ENCODE measurements at regions not wholly inside any gene's neighbourhood (a gene's known extent, or its start where the extent isn't known, plus 50 kb on each side); places are given as distances from the start of the nearest gene placed in this dataset.
"Not testable (repeated sequence)": the region's sequence is repeated elsewhere in the genome, so short reads cannot be mapped to it uniquely, and the experiment has no call there.

DNA sequence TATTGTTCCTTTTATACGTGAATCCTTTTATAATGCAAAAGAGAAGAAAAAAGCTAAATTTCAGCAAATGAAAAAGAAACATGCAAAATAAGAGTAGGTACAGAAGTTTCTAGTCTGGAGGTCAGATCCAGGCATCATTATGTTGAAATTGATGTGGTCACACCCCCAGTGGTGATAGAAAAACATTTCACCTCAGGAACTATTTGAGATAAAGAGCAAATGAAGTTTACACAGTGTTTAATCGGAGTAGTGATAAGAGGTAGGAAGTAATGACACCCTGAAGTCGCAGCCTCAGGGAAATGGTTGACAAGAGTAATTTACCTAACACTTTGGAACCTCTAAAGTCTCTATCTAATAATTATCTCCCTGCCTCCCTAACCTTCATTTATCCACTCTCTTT is 536.0 kb upstream of the STEAP1 start:
- no peaks in the 10 kb centered on the region for H3K4me1 Mint-ChIP-seq
- no peaks in the 10 kb centered on the region for H3K9me3 Mint-ChIP-seq
- no peak overlapping the region for H3K27ac Mint-ChIP-seq
- no peaks in the 10 kb centered on the region for H3K36me3 Mint-ChIP-seq (ENCODE audit: low read depth)
- H3K27me3 Mint-ChIP-seq (ENCODE audit: low read depth): no peaks in the 10 kb centered on the region
- no peak overlapping the region for H3K4me3 Mint-ChIP-seq
- TF ChIP-seq, protein P1, sequence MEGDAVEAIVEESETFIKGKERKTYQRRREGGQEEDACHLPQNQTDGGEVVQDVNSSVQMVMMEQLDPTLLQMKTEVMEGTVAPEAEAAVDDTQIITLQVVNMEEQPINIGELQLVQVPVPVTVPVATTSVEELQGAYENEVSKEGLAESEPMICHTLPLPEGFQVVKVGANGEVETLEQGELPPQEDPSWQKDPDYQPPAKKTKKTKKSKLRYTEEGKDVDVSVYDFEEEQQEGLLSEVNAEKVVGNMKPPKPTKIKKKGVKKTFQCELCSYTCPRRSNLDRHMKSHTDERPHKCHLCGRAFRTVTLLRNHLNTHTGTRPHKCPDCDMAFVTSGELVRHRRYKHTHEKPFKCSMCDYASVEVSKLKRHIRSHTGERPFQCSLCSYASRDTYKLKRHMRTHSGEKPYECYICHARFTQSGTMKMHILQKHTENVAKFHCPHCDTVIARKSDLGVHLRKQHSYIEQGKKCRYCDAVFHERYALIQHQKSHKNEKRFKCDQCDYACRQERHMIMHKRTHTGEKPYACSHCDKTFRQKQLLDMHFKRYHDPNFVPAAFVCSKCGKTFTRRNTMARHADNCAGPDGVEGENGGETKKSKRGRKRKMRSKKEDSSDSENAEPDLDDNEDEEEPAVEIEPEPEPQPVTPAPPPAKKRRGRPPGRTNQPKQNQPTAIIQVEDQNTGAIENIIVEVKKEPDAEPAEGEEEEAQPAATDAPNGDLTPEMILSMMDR (IDR thresholded peaks at IDR 0.05; ENCODE audit: unreplicated experiment in 3 of 3): no peak

DNA sequence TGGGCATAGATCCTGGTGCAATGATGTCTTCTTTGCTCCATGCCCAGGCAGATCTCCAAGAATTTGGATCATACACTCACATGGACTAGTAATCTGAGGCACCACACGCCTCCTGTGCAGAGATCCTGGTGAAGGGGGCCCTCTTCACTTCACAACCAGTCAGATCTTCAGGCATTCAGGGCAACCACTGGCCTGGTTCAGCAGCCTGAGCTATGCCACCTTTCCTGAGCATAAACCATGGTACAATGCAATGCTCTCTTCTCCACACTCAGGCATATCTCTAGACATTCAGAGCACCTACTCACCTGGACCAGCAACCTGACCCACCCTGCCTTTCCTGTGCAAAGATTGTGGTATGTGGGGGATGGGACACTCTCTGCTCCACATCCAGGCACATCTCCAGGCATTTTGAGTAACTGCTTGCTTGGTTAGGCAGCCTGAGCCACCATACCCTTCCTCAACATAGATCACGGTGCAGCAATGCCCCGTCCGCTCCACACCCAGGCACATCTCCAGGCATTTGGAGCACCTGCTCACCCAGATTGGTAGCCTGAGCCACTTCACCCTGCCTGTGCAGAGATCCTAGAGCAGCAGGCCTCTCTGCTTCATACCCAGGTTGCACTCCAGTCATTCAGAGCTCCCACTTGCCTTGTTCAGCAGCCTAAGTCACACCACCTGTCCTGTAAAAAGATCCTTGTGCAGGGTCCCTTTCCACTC is 532.2 kb upstream of the STEAP1 start:
- Mint-ChIP-seq H3K4me3 (no peak overlapping the region), H3K4me1 (no peaks in the 10 kb centered on the region), H3K36me3 (ENCODE audit: low read depth) (no peaks in the 10 kb centered on the region), H3K9me3 (no peaks in the 10 kb centered on the region), H3K27me3 (ENCODE audit: low read depth) (peaks cover 6% of the 10 kb centered on the region), H3K27ac (no peak overlapping the region)
- TF ChIP-seq, protein P1 (IDR thresholded peaks at IDR 0.05; ENCODE audit: unreplicated experiment in 3 of 3): no peak

DNA sequence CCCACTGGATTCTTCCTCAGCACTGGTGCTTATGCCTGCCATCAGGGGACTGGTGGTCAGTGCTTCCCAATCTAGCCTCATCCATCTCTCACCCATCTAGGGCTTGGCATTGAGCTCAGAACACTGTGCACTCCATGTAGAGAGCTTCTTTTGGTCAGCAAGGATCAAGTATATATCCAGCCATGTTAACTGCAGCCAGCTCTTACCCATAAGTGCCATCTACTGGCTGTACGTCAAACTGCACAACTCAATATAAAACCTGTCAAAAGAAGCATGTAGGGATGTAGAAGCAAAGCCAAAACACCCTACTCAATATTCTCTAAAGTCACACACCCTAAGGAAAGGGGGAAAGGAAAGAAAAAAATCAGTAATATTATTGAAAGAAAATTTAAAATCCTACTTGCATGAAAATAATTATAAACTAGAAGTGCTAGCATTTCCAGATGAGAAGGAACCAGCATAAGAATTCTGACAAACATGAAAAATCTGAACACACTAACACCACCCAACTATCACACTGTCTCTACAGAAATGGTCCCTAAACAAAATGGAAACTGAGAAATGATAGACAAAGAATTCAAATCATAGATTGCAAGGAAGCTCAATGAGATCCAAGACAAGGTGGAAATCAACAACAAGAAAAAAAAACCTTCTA is 531.1 kb upstream of the STEAP1 start:
- Mint-ChIP-seq H3K4me3 (no peak overlapping the region), H3K36me3 (ENCODE audit: low read depth) (no peaks in the 10 kb centered on the region), H3K4me1 (no peaks in the 10 kb centered on the region), H3K9me3 (no peaks in the 10 kb centered on the region), H3K27me3 (ENCODE audit: low read depth) (peaks cover 6% of the 10 kb centered on the region), H3K27ac (peak overlapping the region in 1 of 3 experiments; percentile 22)
- TF ChIP-seq, protein P1 (IDR thresholded peaks at IDR 0.05; ENCODE audit: unreplicated experiment in 3 of 3): peak; percentile 76 to 85 (median 81)

DNA sequence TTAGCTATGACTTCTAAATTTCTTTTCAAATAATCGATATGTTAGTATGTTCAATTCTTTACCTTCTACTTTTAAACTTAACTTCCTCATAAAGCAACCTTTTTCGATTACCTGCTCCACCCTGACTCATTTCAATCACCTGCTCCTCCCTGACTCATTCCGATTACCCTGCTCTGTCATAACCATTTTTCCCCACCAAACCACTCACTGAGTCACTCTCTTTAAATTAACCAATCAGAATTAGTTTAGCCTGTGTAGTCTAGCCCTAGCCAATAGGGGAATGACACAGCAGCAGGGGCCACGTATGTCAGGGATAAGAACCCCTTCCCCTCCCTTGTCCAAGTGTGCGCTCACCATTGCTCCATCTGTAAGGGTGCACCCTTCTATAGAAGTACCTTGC is 530.1 kb upstream of the STEAP1 start:
- H3K4me1 Mint-ChIP-seq; H3K27me3 Mint-ChIP-seq (ENCODE audit: low read depth); H3K4me3 Mint-ChIP-seq; H3K9me3 Mint-ChIP-seq; H3K27ac Mint-ChIP-seq; H3K36me3 Mint-ChIP-seq (ENCODE audit: low read depth): not testable (repeated sequence)

DNA sequence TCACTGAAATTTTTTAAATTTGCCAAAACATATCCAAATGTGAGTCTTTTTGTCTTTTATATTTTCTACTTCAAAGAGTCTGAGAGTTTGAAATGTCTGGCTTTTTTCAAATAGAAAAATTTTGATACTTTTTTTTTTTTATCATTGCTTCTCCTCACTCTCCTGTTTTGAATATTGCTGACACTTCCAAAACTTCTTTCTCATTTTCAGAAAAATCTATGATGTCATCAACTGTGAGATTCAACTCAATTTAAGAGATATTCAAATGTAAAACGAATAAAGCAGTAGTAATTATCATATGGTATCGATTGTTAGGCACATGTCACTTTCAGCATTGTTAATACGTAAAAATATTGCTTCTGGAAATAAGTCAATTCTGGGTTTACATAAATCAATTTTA is 505.8 kb upstream of the STEAP1 start:
- Mint-ChIP-seq H3K9me3 (no peaks in the 10 kb centered on the region), H3K4me3 (no peak overlapping the region), H3K27ac (no peak overlapping the region), H3K4me1 (no peaks in the 10 kb centered on the region), H3K36me3 (ENCODE audit: low read depth) (no peaks in the 10 kb centered on the region), H3K27me3 (ENCODE audit: low read depth) (no peaks in the 10 kb centered on the region)
- TF ChIP-seq, protein P1 (IDR thresholded peaks at IDR 0.05; ENCODE audit: unreplicated experiment in 3 of 3): no peak

DNA sequence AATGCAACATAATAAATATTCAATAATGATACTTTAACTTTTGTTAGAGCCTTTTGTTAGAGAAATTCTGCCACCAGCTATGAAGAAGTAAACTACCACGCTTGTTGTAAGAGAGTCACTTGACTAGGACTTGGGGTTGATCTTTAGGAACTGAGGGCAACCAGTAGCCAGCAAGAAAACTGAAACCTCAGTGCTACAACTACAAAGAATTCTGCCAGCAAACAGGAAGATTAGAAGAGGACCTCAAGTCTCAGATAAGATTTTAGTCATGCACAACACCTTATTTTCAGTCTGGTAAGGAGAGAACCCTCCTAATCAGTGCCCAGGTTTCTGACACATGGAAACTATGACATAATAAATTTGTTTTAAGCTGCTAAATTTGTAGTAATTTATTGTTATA is 498.3 kb upstream of the STEAP1 start:
- H3K27me3 Mint-ChIP-seq (ENCODE audit: low read depth): no peaks in the 10 kb centered on the region
- TF ChIP-seq, protein P1 (IDR thresholded peaks at IDR 0.05; ENCODE audit: unreplicated experiment in 3 of 3): no peak
- H3K4me1 Mint-ChIP-seq: no peaks in the 10 kb centered on the region
- H3K9me3 Mint-ChIP-seq: no peaks in the 10 kb centered on the region
- H3K36me3 Mint-ChIP-seq (ENCODE audit: low read depth): no peaks in the 10 kb centered on the region
- H3K4me3 Mint-ChIP-seq: no peak overlapping the region
- no peak overlapping the region for H3K27ac Mint-ChIP-seq

Measured in nephron (organoid).